Suprapubic skin (tissue), 4 donors: ENCODE measurements at regions not wholly inside any gene's neighbourhood (a gene's known extent, or its start where the extent isn't known, plus 50 kb on each side); places are given as distances from the start of the nearest gene placed in this dataset.

Experiments
- DNase-seq, 2 donors: peaks; one replicate each; pipeline ENCODE4 v3.0.0-alpha.2; 2019; ENCODE audit warnings: low spot score in 2 of 2
- H3K27ac ChIP-seq: fragments of 200-600 bp; sonication (generic); one replicate; pipeline ENCODE4 v1.5.1; 2019
- H3K27me3 ChIP-seq: fragments of 200-600 bp; sonication (generic); one replicate; pipeline ENCODE4 v1.5.1; 2019
- H3K36me3 ChIP-seq: fragments of 200-600 bp; sonication (generic); one replicate; pipeline ENCODE4 v1.5.1; 2019
- H3K4me1 ChIP-seq: fragments of 200-600 bp; sonication (generic); one replicate; pipeline ENCODE4 v1.5.1; 2019
- H3K4me3 ChIP-seq: fragments of 200-600 bp; sonication (generic); one replicate; pipeline ENCODE4 v1.5.1; 2019; ENCODE audit warnings: mild to moderate bottlenecking
- H3K9me3 ChIP-seq: fragments of 200-600 bp; sonication (generic); one replicate; pipeline ENCODE4 v1.5.1; 2019
- EP300 ChIP-seq: sonication (generic); formaldehyde crosslinking; IDR thresholded peaks from one replicate; pipeline ENCODE4 v1.6.1; 2017; ENCODE audit warnings: antibody characterized with exemption
- POLR2A ChIP-seq, 2 donors: fragments of 450-650 bp; IDR thresholded peaks; one replicate each; pipeline ENCODE4 v1.6.1; 2017; ENCODE audit warnings: antibody characterized with exemption in 2 of 2, mild to moderate bottlenecking in 2 of 2, moderate library complexity in 2 of 2
- POLR2AphosphoS5 ChIP-seq, 3 donors: sonication (generic); formaldehyde crosslinking; IDR thresholded peaks; one replicate each; pipeline ENCODE4 v1.6.1; 2017; ENCODE audit warnings: antibody characterized with exemption in 3 of 3
- WGBS: methylation state at CpG from one replicate; pipeline ENCODE4 v1.1.5; 2018; 5-methylcytosine and 5-hydroxymethylcytosine counted together
- TF ChIP-seq, protein P1 (sequence below), 2 donors: fragments of 200-600 bp in 1 of 2; fragments of 450-650 bp in 1 of 2; sonication (generic) in 1 of 2; IDR thresholded peaks; one replicate each; pipeline ENCODE4 v1.5.1; 2016 to 2019; ENCODE audit warnings: antibody characterized with exemption in 2 of 2, mild to moderate bottlenecking in 1 of 2, moderate library complexity in 1 of 2

- H3K27ac ChIP-seq = no peak overlapping the region
- H3K9me3 ChIP-seq = no peaks in the 10 kb centered on the region
- DNase-seq = peak in 1 of 2 donors; percentile 15
- H3K4me3 ChIP-seq = no peak overlapping the region
- H3K36me3 ChIP-seq = no peaks in the 10 kb centered on the region
- H3K27me3 ChIP-seq = peaks cover 53% of the 10 kb centered on the region
- WGBS = 76% methylated on average over 11 of the region's 11 CpGs
- TF ChIP-seq, protein P1, sequence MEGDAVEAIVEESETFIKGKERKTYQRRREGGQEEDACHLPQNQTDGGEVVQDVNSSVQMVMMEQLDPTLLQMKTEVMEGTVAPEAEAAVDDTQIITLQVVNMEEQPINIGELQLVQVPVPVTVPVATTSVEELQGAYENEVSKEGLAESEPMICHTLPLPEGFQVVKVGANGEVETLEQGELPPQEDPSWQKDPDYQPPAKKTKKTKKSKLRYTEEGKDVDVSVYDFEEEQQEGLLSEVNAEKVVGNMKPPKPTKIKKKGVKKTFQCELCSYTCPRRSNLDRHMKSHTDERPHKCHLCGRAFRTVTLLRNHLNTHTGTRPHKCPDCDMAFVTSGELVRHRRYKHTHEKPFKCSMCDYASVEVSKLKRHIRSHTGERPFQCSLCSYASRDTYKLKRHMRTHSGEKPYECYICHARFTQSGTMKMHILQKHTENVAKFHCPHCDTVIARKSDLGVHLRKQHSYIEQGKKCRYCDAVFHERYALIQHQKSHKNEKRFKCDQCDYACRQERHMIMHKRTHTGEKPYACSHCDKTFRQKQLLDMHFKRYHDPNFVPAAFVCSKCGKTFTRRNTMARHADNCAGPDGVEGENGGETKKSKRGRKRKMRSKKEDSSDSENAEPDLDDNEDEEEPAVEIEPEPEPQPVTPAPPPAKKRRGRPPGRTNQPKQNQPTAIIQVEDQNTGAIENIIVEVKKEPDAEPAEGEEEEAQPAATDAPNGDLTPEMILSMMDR (IDR thresholded peaks at IDR 0.05) = no peak
- TF ChIP-seq POLR2AphosphoS5 (IDR thresholded peaks at IDR 0.05) = no peak
- TF ChIP-seq POLR2A (IDR thresholded peaks at IDR 0.05) = no peak
- TF ChIP-seq EP300 = no peak
- H3K4me1 ChIP-seq = no peaks in the 10 kb centered on the region
Observed at GRCh38 chr22:49366437-49366836, 461.2 kb downstream of the BRD1 start.

DNA sequence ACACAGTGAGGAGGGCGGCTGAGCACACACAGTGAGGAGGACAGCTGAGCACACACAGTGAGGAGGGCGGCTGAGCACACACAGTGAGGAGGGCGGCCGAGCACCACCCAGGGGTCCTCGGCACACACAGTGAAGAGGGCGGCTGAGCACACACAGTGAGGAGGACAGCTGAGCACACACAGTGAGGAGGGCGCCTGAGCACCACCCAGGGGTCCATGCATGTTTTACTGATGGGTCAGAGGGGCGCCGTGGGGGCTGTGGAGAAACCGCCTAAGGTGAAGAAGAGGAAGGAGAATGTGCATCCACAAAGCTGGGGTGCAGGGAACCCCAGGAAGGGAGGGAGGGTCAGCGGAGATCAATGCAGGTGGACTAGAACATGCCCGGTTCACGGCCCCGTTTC lies 461.8 kb downstream of the BRD1 start:
- Histone ChIP-seq H3K4me3 (no peak overlapping the region), H3K4me1 (no peaks in the 10 kb centered on the region), H3K27me3 (peaks cover 48% of the 10 kb centered on the region), H3K27ac (no peak overlapping the region), H3K9me3 (no peaks in the 10 kb centered on the region), H3K36me3 (no peaks in the 10 kb centered on the region)
- TF ChIP-seq POLR2AphosphoS5 (IDR thresholded peaks at IDR 0.05) (no peak), POLR2A (IDR thresholded peaks at IDR 0.05) (no peak), EP300 (no peak)
- TF ChIP-seq, protein P1 (IDR thresholded peaks at IDR 0.05) = no peak
- WGBS = 80% methylated on average over 14 of the region's 14 CpGs
- peak in 1 of 2 donors; percentile 36 for DNase-seq

DNA sequence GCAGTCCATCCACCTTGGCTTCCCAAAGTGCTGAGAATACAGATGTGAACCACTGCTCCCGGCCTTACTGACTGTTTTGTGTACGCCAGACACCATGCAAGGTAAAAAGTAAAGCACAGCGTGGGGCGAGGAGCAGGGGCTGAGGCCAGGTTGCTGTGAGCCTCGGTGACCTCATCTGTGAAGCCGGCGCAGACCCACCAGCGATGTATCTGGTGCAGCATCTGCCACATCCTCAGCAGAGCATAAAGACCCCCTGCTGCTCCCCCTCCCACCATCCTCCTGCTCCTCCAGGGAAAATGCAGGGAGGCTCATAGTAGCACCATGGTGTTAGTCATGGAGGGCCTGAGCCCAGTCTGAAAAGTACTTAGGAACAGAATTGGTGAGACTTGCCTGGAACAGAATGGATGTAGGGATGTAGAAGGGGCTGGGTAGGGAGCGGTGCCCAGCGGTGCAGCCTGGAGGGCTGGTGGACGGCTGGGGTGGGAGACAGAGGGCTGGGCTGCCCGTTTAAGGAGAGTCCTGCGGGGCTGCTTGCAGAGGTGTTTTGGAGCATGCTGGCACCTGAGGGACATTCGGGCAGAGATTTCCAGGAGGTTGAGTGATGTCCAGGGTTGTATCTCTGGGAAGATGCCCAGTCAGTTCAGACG lies 462.4 kb downstream of the BRD1 start:
- H3K27ac ChIP-seq = no peak overlapping the region
- H3K4me3 ChIP-seq = no peak overlapping the region
- peaks cover 43% of the 10 kb centered on the region for H3K27me3 ChIP-seq
- H3K9me3 ChIP-seq = no peaks in the 10 kb centered on the region
- DNase-seq = peak in 1 of 2 donors; percentile 22
- H3K4me1 ChIP-seq = no peaks in the 10 kb centered on the region
- WGBS = 92% methylated on average over 14 of the region's 15 CpGs
- TF ChIP-seq, protein P1 (IDR thresholded peaks at IDR 0.05) = no peak
- no peak for TF ChIP-seq POLR2A (IDR thresholded peaks at IDR 0.05)
- TF ChIP-seq EP300 = no peak
- no peak for TF ChIP-seq POLR2AphosphoS5 (IDR thresholded peaks at IDR 0.05)
- no peaks in the 10 kb centered on the region for H3K36me3 ChIP-seq

- no peak overlapping the region for H3K4me3 ChIP-seq
- whole genome bisulfite sequencing = 84% methylated on average over 12 of the region's 15 CpGs
- H3K27ac ChIP-seq = no peak overlapping the region
- no peaks in the 10 kb centered on the region for H3K4me1 ChIP-seq
- no peaks in the 10 kb centered on the region for H3K9me3 ChIP-seq
- TF ChIP-seq, protein P1 (IDR thresholded peaks at IDR 0.05) = no peak
- TF ChIP-seq POLR2AphosphoS5 (IDR thresholded peaks at IDR 0.05) = no peak
- no peak for TF ChIP-seq POLR2A (IDR thresholded peaks at IDR 0.05)
- no peak for TF ChIP-seq EP300
- H3K36me3 ChIP-seq = no peaks in the 10 kb centered on the region
- peak in 1 of 2 donors; percentile 37 for DNase-seq
- H3K27me3 ChIP-seq = peaks cover 39% of the 10 kb centered on the region
Observed at GRCh38 chr22:49364398-49364797, 463.3 kb downstream of the BRD1 start.

- Histone ChIP-seq H3K27me3 (peaks cover 37% of the 10 kb centered on the region), H3K27ac (no peak overlapping the region), H3K4me1 (no peaks in the 10 kb centered on the region), H3K9me3 (no peaks in the 10 kb centered on the region), H3K4me3 (no peak overlapping the region), H3K36me3 (no peaks in the 10 kb centered on the region)
- TF ChIP-seq POLR2AphosphoS5 (IDR thresholded peaks at IDR 0.05) (no peak), EP300 (no peak), POLR2A (IDR thresholded peaks at IDR 0.05) (no peak)
- TF ChIP-seq, protein P1 (IDR thresholded peaks at IDR 0.05) = no peak
- WGBS = 88% methylated on average over 20 of the region's 27 CpGs
- peak in 1 of 2 donors; percentile 21 for DNase-seq
Observed at GRCh38 chr22:49363526-49364230, 464.0 kb downstream of the BRD1 start.
